CD4-positive, alpha-beta T cell treated with Interleukin-4 for 4 hours (primary cell): ENCODE measurements at regions not wholly inside any gene's neighbourhood (a gene's known extent, or its start where the extent isn't known, plus 50 kb on each side); places are given as distances from the start of the nearest gene placed in this dataset.
"Not testable (repeated sequence)": the region's sequence is repeated elsewhere in the genome, so short reads cannot be mapped to it uniquely, and the experiment has no call there.

ENCODE experiments used
- DNase-seq: peaks from one replicate; pipeline ENCODE4 v3.0.0-alpha.2; 2020

DNA sequence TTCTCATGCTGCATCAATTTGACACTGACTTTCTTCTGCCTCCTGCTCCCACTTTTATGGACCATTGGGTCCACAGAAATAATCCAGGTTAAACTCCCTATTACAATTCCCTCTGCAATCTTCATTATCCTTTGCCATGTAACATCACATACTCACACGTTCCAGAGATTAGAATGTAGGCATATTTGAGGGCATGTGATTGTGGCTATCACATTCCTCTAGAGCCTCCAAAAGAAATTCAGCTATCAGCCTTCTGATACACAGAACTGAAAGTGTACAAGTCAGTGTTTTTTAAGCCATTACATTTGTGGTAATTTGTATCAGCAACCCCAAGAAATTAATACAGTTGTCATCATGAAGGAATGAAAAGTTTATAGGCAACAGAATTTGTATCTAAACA is 892.4 kb downstream of the RPS29 start:
- DNase-seq, result no peak

DNA sequence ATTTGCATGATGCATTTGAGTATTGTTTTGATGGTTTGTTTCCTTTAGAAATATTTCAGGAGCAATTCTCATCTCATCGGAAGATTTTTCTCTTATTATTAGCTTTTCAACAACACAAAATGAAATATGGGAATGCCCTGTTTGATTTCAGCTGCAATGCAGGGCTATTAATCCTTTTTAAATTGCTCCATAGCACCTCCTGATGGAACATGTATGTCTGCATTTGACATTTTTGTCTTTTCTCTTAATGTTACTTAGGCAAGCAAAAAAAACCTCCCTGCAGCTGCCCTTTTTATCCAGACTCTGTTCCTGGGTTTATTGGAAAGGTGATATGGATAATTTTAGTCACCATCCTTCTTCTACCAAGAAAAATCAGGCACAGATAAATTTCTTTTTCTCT is 895.8 kb downstream of the RPS29 start:
- DNase-seq, result no peak

DNA sequence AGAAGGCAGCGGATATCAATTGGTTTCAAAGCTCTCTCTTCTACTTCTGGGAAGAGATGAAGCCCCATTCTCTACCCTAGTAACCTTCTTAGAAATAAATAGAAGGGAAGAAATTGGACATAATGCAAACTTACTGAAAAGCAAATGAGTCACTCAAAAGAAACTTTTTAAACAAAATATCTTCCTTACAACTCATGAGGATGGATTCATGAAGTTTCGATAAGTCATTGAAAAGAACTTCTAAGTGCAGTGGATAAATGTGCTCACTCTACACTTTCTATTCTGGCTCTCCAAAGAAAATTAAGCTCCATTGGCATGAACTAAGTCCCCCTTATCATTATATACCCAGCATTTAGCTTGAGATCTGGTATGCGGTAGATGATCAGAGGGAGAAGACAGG is 899.5 kb downstream of the RPS29 start:
- no peak for DNase-seq

DNA sequence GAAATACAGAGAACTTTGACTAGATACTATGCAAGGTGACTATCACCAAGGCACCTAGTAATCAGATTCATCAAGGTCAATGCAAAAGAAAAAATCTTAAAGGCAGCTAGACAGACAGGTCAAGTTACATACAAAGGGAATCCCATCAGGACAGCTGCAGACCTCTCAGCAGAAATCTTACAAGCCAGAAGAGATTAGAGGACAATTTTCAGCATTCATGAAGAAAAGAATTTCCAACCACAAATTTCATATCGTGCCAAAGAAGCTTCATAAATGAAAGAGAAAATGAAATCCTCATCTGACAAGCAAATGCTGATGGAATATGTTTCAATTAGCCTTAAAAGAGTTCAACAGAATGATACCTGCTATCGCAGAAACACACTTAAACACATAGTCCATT is 913.7 kb downstream of the RPS29 start:
- DNase-seq, result no peak

DNA sequence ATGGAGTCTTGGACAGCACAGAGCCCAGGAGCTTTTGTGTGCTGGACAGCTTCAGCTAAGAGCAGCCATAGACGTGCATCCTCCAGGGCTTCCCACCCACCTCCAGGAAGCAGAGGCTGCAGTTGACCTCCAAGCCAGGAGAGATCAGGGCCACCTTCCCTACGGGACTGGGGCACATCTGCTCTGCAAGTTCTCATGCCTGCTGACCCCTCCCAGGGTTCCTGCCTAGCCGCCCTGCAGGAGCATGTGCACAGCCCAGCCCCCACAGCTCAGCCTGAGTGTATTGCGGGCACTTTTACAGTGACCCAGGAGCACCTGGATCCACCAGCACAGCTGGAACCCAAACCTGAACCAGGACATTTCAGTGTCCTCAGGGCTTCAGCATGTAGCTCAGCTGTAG is 915.2 kb downstream of the RPS29 start:
- DNase-seq, result no peak

DNA sequence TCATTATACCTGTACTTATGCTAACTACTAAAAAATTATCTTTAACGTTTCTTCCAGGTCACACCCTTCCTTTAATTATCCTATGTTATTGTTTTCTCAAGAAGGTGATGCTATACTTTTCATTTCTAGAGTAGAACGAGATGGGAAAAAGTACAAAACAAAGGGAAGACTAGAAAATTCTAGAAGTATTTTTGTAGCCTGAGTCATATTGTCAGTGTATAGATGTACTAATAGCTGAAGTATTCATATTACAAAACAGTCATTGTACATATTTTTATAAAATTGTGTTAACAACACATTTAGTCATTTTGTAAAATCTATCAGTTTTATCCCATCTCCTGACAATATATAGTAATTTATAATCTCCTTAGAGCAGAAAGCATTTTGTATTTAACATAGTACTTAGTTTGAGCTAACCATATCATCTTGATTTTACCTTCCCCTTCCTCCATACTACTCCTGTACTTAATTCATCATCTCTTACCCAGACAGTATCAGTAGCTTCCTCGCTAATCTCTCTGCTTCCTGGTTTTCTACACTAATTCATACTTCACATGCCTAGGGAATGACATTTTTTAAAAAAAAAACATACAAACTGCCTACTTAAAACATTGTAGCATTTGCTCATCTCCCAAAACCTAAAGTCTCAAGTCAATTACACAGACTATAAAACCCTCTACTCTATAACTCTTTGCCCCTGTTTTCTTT is 920.9 kb downstream of the RPS29 start:
- DNase-seq, result no peak

DNA sequence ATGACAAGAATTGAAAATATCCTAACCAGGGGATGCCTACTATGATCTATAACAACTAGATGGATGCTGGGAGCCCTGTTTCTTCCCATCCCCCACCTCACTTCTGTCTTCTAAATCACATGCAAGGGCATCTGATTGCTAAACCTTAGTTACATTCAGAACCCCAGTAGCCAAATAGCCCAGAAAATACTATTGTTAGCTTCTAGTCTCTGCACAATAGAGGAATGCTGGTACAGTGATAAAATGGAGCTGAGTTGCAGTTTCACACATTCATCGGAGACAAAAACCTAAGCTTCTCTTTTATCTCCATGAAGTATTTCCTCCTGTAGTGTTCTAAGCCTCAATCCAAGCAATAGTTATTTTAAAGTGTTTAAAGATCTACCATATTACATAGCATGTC is 942.9 kb downstream of the RPS29 start:
- DNase-seq, result no peak

DNA sequence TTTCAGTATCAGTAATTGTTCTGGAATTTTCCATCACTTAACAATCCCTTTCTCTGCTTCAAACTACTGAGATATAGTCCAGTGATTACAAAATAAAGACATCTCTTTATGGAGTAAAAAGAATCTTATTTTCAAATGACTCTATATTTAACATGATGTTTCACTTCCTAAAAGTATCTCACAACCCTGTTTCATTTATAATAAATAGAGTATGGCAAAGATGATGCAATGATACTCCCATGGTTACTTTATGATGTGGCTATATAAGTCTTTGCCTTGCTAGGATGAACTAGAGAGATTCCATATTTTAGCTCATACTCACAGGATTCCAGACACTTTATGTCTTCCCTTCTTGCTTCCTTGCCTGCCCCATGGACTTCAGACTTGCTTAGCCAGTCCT is 953.5 kb upstream of the MDGA2 start:
- no peak for DNase-seq

DNA sequence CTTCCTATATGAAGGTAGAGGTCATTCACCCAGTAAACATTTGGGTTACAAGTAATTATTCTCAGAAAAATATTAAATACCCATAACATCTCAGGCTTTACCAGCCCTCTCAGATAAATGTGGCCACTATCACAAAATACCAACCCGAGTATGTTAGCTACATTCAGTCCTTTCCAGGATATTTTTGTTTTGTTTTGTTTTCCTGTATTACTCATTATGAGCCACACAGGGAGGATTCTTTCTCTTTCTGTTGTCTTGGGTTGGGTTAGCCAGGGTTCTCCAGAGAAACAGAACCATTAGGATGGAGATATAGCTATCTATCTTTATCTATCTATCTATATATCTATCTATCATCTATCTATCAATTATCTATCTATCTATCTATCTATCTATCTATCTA is 947.6 kb upstream of the MDGA2 start:
- no peak for DNase-seq

DNA sequence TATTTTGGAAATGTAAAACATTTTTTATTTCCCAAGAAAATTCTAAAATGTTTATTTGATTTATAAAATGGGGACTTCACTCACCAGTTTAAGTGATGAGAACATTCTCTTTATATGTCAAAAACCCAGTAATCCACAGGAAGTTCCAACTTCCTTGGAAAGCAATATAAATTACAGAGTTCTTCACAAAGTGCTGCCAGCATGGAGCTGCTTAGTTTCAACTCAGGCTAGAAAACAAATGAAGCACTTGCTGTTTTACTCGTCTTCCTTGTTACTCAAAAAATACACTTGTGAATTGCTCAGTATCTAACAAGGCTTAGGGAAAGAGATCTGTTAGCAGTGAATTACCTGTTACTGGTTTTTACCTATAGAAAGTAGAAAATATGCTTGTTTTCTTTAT is 942.7 kb upstream of the MDGA2 start:
- no peak for DNase-seq

DNA sequence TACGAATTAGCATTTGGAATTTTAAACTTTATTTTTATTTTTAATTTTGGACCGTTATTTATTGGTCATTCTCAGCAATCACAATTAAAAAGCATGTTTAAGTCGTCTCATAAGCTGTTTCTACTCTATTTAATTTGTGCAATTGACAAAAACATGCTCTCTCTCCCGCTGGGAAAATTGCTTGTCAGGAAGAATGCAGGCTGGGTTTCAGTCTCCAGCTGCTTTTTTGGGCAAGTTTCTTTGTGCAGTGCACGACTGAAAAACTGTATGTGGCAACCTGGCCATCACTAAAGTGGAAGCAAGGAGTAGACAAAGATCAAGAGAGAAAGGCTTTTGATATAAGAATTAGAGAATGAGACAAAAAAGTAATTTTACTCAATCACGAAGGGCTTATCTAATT is 941.5 kb upstream of the MDGA2 start:
- DNase-seq, result no peak

DNA sequence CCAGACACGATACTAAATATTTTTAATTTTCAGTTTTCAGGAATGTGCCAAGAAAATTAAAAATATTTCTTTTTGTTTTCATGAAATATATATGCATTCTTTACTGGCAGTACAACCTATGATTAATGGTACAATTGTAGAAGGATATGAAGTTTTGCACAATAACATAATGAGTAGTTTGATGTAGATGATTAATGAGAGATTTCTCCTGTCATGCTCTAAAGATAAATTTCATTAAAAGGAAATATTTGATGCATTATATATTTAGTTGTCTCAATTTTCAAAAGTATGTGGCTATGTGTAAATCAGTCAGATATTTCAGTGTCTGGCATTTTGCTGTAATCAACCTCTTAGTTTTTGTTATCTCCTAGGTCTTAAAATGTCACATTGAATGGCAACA is 940.2 kb upstream of the MDGA2 start:
- no peak for DNase-seq

DNA sequence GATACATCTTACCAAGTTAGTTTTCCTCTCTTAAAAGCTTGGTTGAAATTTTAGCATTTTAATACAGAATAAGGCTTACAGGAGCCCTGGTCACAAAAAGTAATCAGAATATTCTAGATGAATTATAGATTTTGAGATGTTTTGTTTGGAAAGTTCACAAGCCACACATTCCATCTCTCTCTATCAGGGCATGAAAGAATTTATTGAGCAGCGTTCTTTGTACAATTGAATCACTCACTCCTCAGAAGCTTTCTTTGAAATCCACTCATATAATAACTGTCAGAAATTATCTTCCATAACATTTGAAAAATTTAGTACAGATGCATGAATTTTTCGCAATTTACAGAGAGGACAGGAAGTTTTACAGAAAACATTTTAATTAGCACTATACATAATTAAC is 938.6 kb upstream of the MDGA2 start:
- DNase-seq, result no peak

DNA sequence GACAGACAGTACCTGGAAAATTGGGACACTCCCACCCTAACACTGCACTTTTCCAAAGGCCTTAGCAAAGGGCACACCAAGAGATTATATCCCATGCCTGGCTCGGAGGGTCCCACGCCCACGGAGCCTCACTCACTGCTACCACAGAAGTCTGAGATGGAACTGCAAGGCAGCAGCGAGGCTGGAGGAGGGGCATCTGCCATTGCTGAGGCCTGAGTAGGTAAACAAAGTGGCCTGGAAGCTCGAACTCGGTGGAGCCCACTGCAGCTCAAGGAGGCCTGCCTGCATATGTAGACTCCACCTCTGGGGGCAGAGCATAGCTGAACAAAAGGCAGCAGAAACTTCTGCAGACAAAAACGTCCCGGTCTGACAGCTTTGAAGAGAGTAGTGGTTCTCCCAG is 931.6 kb upstream of the MDGA2 start:
- not testable (repeated sequence) for DNase-seq

DNA sequence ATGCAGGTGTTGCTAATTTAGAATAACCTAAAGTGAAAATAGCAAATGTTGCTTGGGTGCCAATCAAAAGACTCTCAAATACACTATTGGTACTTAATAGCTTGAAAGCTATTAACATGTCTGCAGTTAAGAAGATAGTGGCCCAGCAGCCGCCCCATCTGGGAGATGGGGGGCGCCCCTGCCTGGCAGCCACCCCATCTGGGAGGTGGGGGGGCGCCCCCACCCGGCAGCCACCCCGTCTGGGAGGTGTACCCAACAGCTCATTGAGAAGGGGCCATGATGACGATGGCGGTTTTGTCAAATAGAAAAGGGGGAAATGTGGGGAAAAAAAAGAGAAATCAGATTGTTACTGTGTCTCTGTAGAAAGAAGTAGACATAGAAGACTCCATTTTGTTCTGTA is 923.1 kb upstream of the MDGA2 start:
- DNase-seq, result no peak

DNA sequence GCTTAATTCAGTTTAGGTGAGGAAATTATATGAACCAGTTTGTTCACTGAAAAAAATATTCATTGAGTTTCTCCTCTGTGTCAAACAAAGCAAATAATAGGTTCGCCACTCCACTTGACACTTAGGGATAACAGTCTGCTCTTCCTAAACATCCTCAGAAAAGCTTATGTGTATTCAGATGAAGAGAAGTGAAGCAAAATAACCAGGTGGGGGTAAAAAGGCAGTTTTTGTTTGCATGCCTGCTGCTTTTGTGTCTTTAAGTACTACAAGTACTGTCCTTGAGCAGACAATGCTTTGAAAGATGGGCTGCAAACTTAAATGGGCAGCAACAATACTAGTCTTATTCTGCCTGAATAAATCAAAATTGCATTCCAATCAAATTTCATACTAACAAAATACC is 910.7 kb upstream of the MDGA2 start:
- no peak for DNase-seq

DNA sequence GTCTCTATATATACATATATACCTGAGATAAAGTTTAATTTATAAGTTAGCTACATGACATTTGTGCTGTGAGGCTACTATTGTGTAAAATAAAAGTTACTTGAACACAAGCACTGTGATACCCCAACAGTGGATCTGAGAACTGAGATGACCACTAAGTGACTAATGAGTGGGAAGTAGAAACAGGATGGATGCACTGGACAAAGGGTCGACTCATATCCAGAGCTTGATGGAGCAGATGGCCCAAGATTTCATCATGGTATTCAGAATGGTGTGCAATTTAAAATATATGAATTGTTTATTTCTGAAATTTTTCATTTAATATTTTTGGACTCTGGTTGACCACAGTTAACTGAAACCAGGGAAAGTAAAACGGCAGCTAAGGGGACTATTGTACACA is 908.6 kb upstream of the MDGA2 start:
- no peak for DNase-seq

DNA sequence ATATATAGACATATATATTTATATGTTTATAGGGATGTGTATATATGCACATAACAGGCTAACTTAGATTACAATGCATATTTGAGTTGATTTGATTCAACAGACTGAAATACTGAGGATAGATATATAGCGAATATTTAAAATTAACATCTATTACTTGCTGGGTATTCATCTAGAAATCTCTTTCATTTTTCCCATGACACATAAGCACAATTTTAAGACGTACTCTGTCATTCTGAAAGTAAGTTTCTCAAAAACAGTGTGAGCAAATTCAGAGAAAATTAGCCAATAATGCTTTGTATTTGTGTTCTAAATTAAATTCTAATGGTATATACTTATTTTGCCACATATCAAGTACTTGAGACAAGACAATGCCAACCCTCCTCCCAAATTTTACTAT is 907.5 kb upstream of the MDGA2 start:
- DNase-seq, result no peak

DNA sequence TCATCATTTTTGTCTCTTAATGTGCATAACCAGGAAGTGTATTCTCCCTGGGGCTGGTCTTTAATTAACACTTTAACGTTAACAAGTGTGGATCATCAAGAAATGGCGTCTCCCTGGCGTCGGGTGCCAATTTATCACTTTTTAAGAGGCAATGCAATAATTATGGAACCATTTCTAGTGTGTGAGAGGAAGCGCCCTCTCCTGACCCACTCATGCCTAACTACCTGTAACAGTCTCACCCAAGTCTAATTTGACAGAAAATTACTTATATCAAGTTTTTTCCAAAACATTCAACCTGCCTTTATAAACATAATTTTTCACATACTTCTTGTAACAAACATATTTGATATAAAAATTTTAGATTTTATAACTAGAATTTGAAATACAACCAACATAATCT is 905.3 kb upstream of the MDGA2 start:
- no peak for DNase-seq

DNA sequence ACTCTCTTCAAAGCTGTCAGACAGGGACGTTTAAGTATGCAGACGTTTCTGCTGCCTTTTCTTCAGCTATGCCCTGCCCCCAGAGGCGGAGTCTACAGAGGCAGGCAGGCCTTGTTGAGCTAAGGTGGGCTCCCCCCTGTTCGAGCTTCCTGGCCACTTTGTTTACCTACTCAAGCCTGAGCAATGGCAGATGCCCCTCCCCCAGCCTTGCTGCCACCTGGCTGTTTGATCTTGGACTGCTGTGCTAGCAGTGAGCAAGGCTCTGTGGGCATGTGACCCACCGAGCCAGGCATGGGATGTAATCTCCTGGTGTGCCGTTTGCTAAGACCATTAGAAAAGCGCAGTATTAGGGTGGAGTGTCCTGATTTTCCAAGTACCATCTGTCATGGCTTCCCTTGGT is 900.4 kb upstream of the MDGA2 start:
- DNase-seq, result no peak

DNA sequence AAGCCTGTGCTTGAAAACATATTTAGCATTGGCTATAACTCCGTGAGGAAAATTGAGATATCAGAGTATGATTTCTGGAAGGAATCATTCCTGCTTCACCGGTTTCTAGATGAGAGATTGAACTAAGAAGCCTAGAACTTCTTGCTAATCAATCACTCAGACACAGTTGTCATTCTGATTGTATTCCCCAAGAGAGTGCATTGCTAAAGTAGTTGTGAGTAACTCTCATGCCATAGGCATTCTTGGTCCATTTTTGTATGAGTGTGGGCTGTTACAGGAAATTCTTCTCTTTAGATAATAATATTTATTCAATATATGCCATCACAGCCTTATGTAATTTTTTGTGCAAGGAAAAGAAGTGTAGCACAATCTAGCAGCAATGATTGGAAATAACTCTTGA is 893.3 kb upstream of the MDGA2 start:
- DNase-seq, result no peak

DNA sequence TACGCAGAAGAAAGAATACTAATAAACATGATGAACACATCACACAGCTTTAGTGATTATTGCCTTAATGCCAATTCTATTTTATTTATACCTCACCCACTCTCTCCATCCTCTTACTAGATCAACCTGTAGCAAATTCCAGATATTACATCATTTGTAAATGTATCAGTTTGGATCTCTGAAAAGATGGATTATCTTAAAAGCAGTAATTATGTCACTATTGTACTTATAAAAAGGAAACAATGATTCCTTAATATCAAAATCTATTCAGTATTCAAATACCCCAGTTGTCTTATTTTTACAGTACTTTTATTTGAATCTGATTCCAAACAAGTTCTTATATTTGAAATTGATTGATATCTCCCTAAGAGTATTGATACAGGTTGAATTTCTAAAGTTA is 892.8 kb upstream of the MDGA2 start:
- no peak for DNase-seq

DNA sequence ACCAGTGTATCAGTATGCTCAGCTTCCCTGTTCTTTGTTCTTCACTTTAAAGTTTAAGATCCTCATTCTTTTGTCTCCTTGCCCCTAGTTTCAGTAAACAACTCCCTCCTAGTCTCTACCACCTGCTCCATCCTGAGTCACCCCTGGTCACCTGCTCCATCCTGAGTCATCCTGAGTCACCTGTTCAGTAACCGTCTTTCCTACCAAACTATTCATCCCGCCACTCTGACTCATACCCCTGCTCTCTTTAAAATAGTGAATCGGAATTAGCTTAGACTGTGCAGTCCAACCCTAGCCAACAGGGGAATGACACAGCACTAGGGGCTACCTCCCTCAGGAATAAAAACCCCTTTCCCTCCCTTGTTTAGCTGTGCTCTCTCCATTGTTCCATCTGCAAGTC is 888.1 kb upstream of the MDGA2 start:
- no peak for DNase-seq

DNA sequence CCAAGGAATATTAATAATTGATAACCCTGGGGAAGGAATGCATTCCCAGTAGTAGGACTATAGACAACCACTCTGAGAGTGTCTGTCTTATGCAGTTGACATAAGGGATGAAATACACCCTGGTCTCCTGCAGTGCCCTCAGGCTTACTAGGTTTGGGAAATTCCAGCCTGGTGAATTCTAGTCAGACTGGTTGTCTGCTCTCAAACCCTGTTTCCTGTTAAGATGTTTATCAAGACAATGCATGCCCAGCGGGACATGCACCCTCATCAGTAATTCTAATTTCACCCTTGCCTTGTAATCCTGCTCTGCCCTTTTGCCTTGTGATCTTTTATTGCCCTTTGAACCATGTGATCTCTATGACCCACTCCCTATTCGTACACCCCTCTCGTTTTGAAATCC is 886.0 kb upstream of the MDGA2 start:
- DNase-seq, result not testable (repeated sequence)

DNA sequence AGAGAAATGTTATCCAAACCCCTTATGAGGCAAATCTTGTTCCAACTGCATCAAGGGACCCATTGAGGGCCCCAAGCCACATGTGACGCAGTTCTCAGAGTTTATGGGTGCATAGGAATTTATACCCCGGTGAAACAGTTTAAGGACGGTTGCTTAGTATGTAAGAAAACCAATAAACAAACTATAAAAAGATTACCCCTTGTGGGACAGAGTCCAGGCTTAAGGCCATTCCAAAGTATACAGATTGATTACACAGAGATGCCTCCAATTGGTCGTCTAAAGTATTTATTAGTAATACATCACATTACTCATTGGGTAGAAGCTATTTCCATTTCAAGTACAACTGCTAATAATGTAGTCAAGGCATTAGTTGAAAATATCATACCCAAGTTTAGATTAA is 885.0 kb upstream of the MDGA2 start:
- no peak for DNase-seq

DNA sequence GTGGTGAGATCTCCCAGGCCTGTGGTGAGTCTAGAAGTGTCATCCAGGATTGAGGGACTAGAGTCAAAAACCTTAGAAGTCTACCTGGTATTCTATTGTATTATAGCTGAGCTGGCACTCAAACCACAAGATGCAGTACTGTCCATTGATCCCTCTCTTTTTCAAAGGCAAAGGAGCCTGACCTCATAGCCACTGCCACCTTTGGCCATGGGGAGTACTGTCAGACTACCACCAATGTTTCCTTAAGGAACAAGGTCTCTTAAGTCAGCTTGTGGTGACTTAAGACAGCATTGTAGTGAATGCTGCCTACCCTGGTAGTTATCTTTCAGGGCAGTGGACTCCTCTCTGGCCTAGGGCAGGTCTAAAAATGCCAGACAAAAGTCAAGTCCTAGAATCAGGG is 878.0 kb upstream of the MDGA2 start:
- no peak for DNase-seq
